A673 (cell line): ENCODE measurements at regions not wholly inside any gene's neighbourhood (a gene's known extent, or its start where the extent isn't known, plus 50 kb on each side); places are given as distances from the start of the nearest gene placed in this dataset.

Source experiments
- EZH2 ChIP-seq: fragments of 200-600 bp; sonication (generic); IDR thresholded peaks from 2 replicates; pipeline ENCODE4 v1.6.1; 2017; ENCODE audit warnings: borderline replicate concordance, low read depth, mild to moderate bottlenecking, mixed read lengths, antibody characterized with exemption, low read length; ENCODE audit not compliant: poor library complexity, severe bottlenecking
- TF ChIP-seq, protein P1 (sequence below): fragments of 300-800, 200-600 bp; sonication (generic); conservative IDR thresholded peaks from 2 replicates; pipeline ENCODE4 v1.5.1; 2017; ENCODE audit warnings: low read depth, mild to moderate bottlenecking, antibody characterized with exemption, low read length, moderate library complexity, mixed read lengths

DNA sequence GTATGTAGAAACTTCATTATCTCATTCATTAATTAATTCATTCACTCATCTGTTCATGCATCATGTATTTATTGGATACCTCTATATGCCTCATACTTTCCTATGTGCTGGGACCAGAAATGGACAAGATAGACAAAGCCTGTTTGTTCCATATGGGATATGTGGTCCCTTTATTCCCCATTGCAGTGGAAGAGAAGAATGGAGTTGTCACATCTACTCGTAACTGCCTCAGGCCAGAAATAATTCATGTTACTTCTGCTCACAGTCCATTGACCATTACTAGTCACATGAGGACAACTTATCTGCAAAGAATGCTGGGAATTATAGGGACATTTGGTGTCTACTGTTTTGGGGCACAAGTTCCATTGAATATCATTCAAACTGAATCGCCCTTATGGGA is 327.8 kb downstream of the MATN1 start:
- TF ChIP-seq, protein P1, sequence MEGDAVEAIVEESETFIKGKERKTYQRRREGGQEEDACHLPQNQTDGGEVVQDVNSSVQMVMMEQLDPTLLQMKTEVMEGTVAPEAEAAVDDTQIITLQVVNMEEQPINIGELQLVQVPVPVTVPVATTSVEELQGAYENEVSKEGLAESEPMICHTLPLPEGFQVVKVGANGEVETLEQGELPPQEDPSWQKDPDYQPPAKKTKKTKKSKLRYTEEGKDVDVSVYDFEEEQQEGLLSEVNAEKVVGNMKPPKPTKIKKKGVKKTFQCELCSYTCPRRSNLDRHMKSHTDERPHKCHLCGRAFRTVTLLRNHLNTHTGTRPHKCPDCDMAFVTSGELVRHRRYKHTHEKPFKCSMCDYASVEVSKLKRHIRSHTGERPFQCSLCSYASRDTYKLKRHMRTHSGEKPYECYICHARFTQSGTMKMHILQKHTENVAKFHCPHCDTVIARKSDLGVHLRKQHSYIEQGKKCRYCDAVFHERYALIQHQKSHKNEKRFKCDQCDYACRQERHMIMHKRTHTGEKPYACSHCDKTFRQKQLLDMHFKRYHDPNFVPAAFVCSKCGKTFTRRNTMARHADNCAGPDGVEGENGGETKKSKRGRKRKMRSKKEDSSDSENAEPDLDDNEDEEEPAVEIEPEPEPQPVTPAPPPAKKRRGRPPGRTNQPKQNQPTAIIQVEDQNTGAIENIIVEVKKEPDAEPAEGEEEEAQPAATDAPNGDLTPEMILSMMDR: no peak
- TF ChIP-seq EZH2: no peak
